ENCODE measurements at regions not wholly inside any gene's neighbourhood (a gene's known extent, or its start where the extent isn't known, plus 50 kb on each side); places are given as distances from the start of the nearest gene placed in this dataset.
A peak's percentile ranks its signal among the peaks of the same experiment; 100 is the strongest.
"Not testable (repeated sequence)": the region's sequence is repeated elsewhere in the genome, so short reads cannot be mapped to it uniquely, and the experiment has no call there.

- H3K4me1 ChIP-seq (ENCODE audit: insufficient read depth, low read length); ATAC-seq (ENCODE audit: poor library complexity); H3K9me3 ChIP-seq (ENCODE audit: control insufficient read depth in 1 of 2, insufficient read depth in 1 of 2, low read length in 2 of 2); intact Hi-C loops (cut with DNase I, micrococcal nuclease); H3K36me3 Mint-ChIP-seq (ENCODE audit: low read depth); H3K27ac Mint-ChIP-seq; H3K27me3 Mint-ChIP-seq; H3K27ac ChIP-seq (ENCODE audit: low read depth in 1 of 2, low read length in 2 of 2); H3K4me3 ChIP-seq (ENCODE audit: low read length); H3K36me3 ChIP-seq (ENCODE audit: insufficient read depth, low read length); H3K9me3 Mint-ChIP-seq; CTCF ChIA-PET; H3K27me3 ChIP-seq (ENCODE audit: control insufficient read depth in 1 of 2, insufficient read depth in 2 of 2, low read length in 2 of 2); POLR2A ChIA-PET; H3K4me3 Mint-ChIP-seq; H3K4me1 Mint-ChIP-seq (ENCODE audit: low read depth): not testable (repeated sequence)
- DNase-seq, result peak; percentile 4 to 51 (median 36)
- peak; percentile 48 for TF ChIP-seq CTCF (IDR thresholded peaks at IDR 0.05)
Measured at GRCh38 chr18:14415806-14416205, 127.6 kb downstream of the POTEC start.

DNA sequence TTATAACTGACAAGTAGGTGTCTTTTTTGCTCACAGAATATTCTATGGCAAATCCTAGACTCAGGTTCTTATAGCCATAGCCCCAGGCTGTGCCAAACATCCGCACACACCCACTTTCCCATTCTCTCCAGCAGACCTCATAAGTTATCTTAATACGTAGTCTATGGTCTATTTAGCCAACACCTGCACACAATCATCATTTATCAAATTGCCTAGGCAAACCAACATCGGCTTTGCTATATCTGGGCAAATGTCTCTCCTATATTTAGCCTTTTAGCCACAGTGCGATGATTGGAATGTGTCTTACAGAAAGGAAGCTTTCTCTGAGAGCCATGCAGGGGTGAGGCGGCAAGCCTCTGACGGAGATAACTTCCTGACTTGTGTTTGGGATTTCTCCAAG, 128.0 kb downstream of the POTEC start:
- H3K4me3 Mint-ChIP-seq; H3K4me1 Mint-ChIP-seq (ENCODE audit: low read depth); intact Hi-C loops (cut with DNase I, micrococcal nuclease); H3K27me3 ChIP-seq (ENCODE audit: control insufficient read depth in 1 of 2, insufficient read depth in 2 of 2, low read length in 2 of 2); H3K4me3 ChIP-seq (ENCODE audit: low read length); H3K36me3 Mint-ChIP-seq (ENCODE audit: low read depth); ATAC-seq (ENCODE audit: poor library complexity); H3K9me3 Mint-ChIP-seq; H3K9me3 ChIP-seq (ENCODE audit: control insufficient read depth in 1 of 2, insufficient read depth in 1 of 2, low read length in 2 of 2); H3K27ac ChIP-seq (ENCODE audit: low read depth in 1 of 2, low read length in 2 of 2); DNase-seq; CTCF ChIA-PET; H3K4me1 ChIP-seq (ENCODE audit: insufficient read depth, low read length); H3K27me3 Mint-ChIP-seq; H3K36me3 ChIP-seq (ENCODE audit: insufficient read depth, low read length); H3K27ac Mint-ChIP-seq; POLR2A ChIA-PET: not testable (repeated sequence)

DNA sequence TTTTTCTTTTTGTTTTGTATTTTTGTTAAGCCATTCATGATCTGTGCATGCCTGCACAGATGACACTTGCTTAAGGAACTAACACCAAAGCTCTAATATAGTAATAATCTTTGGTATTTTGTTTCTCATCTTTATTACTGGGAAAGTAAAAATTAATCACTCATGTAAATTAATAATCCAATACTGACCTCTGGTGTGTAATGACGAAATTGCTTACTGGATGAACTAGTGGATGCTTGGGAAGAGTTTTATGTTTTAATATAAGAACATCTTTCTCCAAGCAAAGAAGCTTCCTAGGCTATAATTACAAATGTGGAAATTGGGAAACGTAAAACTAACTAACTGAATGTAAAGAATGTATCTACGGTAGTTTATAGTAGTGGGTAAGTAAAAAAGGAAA, 147.9 kb downstream of the POTEC start:
- H3K4me1 ChIP-seq (ENCODE audit: insufficient read depth, low read length); H3K27me3 Mint-ChIP-seq; H3K4me3 ChIP-seq (ENCODE audit: low read length); H3K4me1 Mint-ChIP-seq (ENCODE audit: low read depth); H3K27ac Mint-ChIP-seq; H3K9me3 ChIP-seq (ENCODE audit: control insufficient read depth in 1 of 2, insufficient read depth in 1 of 2, low read length in 2 of 2); H3K36me3 Mint-ChIP-seq (ENCODE audit: low read depth); H3K27ac ChIP-seq (ENCODE audit: low read depth in 1 of 2, low read length in 2 of 2); CTCF ChIA-PET; H3K36me3 ChIP-seq (ENCODE audit: insufficient read depth, low read length); ATAC-seq (ENCODE audit: poor library complexity); POLR2A ChIA-PET; H3K4me3 Mint-ChIP-seq; H3K9me3 Mint-ChIP-seq; H3K27me3 ChIP-seq (ENCODE audit: control insufficient read depth in 1 of 2, insufficient read depth in 2 of 2, low read length in 2 of 2): not testable (repeated sequence)
- peak in 2 of 14 experiments; percentile 6 to 14 for DNase-seq
- intact Hi-C loops (cut with DNase I, micrococcal nuclease), result loop anchor here (5.0 kb wide), 1 partner anchor 573 kb away; the partner anchor contains the start of gene MC5R (in 2 of the 2)

DNA sequence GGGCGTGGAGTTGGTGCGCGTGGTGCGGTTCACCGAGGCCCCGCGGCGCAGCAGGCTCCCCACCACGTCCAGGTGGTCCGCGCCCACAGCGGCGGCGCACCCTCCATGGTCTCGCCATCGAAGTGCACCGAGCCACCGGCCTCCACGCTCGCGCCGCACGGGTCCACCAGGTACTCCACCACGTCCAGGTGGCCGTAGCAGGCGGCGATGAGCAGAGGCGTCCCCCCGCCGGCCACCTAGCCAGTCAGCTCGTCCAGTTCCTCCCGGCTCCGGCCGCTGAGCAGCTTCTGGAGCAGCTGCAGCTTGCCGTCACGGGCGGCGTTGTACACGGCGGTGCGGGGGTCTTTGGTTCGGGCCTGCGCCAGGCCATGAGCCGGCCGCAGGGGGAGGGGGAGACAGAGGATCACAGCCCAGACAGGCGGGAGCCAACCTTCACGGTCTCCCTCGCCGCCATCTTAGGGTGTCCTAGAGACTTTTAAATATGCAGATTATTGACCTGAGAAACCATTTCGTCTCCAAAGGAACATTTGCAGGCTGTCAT, 149.8 kb downstream of the POTEC start:
- POLR2A ChIA-PET, result not testable (repeated sequence)

GRCh38 chr18:14392604-14393003, 150.8 kb downstream of the POTEC start:
- H3K27ac Mint-ChIP-seq; intact Hi-C loops (cut with DNase I, micrococcal nuclease); H3K27me3 ChIP-seq (ENCODE audit: control insufficient read depth in 1 of 2, insufficient read depth in 2 of 2, low read length in 2 of 2); DNase-seq; POLR2A ChIA-PET; H3K36me3 ChIP-seq (ENCODE audit: insufficient read depth, low read length); ATAC-seq (ENCODE audit: poor library complexity); H3K4me1 ChIP-seq (ENCODE audit: insufficient read depth, low read length); H3K4me3 ChIP-seq (ENCODE audit: low read length); H3K9me3 Mint-ChIP-seq; H3K9me3 ChIP-seq (ENCODE audit: control insufficient read depth in 1 of 2, insufficient read depth in 1 of 2, low read length in 2 of 2); H3K27me3 Mint-ChIP-seq; H3K36me3 Mint-ChIP-seq (ENCODE audit: low read depth); H3K4me3 Mint-ChIP-seq; CTCF ChIA-PET; H3K27ac ChIP-seq (ENCODE audit: low read depth in 1 of 2, low read length in 2 of 2); H3K4me1 Mint-ChIP-seq (ENCODE audit: low read depth): not testable (repeated sequence)

More for the DNA sequence above, 149.8 kb downstream of the POTEC start:
- CTCF ChIA-PET; H3K9me3 ChIP-seq (ENCODE audit: control insufficient read depth in 1 of 2, insufficient read depth in 1 of 2, low read length in 2 of 2); H3K36me3 ChIP-seq (ENCODE audit: insufficient read depth, low read length); ATAC-seq (ENCODE audit: poor library complexity); H3K4me1 Mint-ChIP-seq (ENCODE audit: low read depth); H3K27ac ChIP-seq (ENCODE audit: low read depth in 1 of 2, low read length in 2 of 2); H3K4me3 Mint-ChIP-seq; DNase-seq; H3K27me3 ChIP-seq (ENCODE audit: control insufficient read depth in 1 of 2, insufficient read depth in 2 of 2, low read length in 2 of 2); H3K36me3 Mint-ChIP-seq (ENCODE audit: low read depth); H3K4me1 ChIP-seq (ENCODE audit: insufficient read depth, low read length); H3K9me3 Mint-ChIP-seq; H3K27ac Mint-ChIP-seq; H3K4me3 ChIP-seq (ENCODE audit: low read length); H3K27me3 Mint-ChIP-seq; intact Hi-C loops (cut with DNase I, micrococcal nuclease): not testable (repeated sequence)

- H3K27ac Mint-ChIP-seq; H3K27ac ChIP-seq (ENCODE audit: low read depth in 1 of 2, low read length in 2 of 2); intact Hi-C loops (cut with DNase I, micrococcal nuclease); CTCF ChIA-PET; H3K9me3 Mint-ChIP-seq; H3K27me3 ChIP-seq (ENCODE audit: control insufficient read depth in 1 of 2, insufficient read depth in 2 of 2, low read length in 2 of 2); H3K4me1 Mint-ChIP-seq (ENCODE audit: low read depth); H3K27me3 Mint-ChIP-seq; H3K4me1 ChIP-seq (ENCODE audit: insufficient read depth, low read length); ATAC-seq (ENCODE audit: poor library complexity); DNase-seq; H3K9me3 ChIP-seq (ENCODE audit: control insufficient read depth in 1 of 2, insufficient read depth in 1 of 2, low read length in 2 of 2); H3K36me3 Mint-ChIP-seq (ENCODE audit: low read depth); H3K4me3 ChIP-seq (ENCODE audit: low read length); H3K4me3 Mint-ChIP-seq; POLR2A ChIA-PET; H3K36me3 ChIP-seq (ENCODE audit: insufficient read depth, low read length): not testable (repeated sequence)
Measured at GRCh38 chr18:14384961-14385360, 158.4 kb downstream of the POTEC start.

GRCh38 chr18:14382666-14383065, 160.7 kb downstream of the POTEC start:
- H3K36me3 ChIP-seq (ENCODE audit: insufficient read depth, low read length); CTCF ChIA-PET; H3K27ac Mint-ChIP-seq; H3K4me1 ChIP-seq (ENCODE audit: insufficient read depth, low read length); DNase-seq; H3K27ac ChIP-seq (ENCODE audit: low read depth in 1 of 2, low read length in 2 of 2); H3K36me3 Mint-ChIP-seq (ENCODE audit: low read depth); H3K27me3 ChIP-seq (ENCODE audit: control insufficient read depth in 1 of 2, insufficient read depth in 2 of 2, low read length in 2 of 2); H3K27me3 Mint-ChIP-seq; H3K9me3 ChIP-seq (ENCODE audit: control insufficient read depth in 1 of 2, insufficient read depth in 1 of 2, low read length in 2 of 2); H3K4me3 ChIP-seq (ENCODE audit: low read length); ATAC-seq (ENCODE audit: poor library complexity); H3K9me3 Mint-ChIP-seq; H3K4me3 Mint-ChIP-seq; POLR2A ChIA-PET; intact Hi-C loops (cut with DNase I, micrococcal nuclease); H3K4me1 Mint-ChIP-seq (ENCODE audit: low read depth): not testable (repeated sequence)

All from CD4-positive, alpha-beta T cell (primary cell).